Suppressor macrophage treated with lipopolysaccharide for 1 hour (primary cell): ENCODE measurements at regions not wholly inside any gene's neighbourhood (a gene's known extent, or its start where the extent isn't known, plus 50 kb on each side); places are given as distances from the start of the nearest gene placed in this dataset.
"Not testable (repeated sequence)": the region's sequence is repeated elsewhere in the genome, so short reads cannot be mapped to it uniquely, and the experiment has no call there.

Experiments
- DNase-seq, 3 donors: peaks; one replicate each; pipeline ENCODE4 v3.0.0-alpha.2; 2020 to 2022

- no peak for DNase-seq
These were observed 196.3 kb upstream of the NFIA start for GRCh38 chr1:60886090-60886489.

DNA sequence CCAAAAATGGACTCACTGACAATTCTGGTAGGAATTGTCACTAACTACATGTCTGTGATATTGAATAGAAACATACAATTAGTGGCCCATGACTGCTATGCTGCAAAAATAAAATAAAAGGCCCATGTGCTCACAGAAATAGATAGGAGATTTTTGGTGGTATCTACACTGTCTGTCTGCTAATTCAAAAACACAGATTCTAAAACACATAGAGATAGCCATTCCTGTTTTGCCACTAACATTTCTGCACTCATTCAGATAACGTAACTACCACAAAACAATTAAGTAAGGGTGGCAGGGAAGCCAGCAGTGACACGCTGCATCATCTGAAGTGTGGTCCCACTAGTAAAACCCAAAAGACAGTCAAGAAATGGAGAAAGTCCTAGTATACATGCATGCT lies 202.2 kb upstream of the NFIA start:
- DNase-seq = no peak

DNA sequence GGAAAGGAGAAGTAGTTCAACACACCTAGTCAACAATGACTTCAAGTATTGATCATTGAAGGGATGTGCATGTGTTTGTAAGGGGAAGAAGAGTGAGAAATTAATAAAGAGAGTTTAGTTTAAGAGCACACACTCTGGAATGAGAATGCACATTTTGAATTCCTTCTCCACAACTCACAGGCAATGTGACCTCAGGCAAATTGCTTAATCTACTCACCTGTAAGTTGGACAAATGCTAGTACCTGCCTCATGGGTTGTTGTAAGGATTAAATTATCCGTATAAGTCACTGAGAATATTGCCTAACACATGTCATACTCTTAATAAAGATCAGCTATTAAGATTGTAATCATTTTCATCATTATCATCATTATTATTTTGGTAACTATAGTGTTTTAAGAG lies 204.0 kb upstream of the NFIA start:
- no peak for DNase-seq

GRCh38 chr1:60877376-60877775 lies 205.0 kb upstream of the NFIA start:
- no peak for DNase-seq

DNA sequence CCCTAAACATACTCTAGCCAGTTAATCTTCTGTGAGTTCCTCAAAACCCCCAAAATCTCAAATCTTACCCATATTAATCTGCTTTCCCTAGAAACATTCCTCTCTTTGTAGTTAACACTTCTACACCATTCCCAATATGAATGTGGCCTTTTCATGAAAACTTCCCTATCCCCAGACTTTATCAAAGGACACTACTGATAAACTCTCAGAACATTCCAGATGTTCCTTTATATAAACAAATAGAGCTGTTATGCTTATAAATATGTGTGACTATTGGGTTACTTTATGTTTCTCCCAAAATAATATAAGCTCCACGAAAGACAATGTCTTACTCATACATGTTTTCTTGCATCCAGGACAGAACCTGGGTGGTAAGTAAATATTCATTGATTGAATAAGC lies 205.4 kb upstream of the NFIA start:
- DNase-seq = no peak

GRCh38 chr1:60875138-60875537 lies 207.2 kb upstream of the NFIA start:
- no peak for DNase-seq

GRCh38 chr1:60874718-60875117 lies 207.6 kb upstream of the NFIA start:
- DNase-seq = peak; percentile 84 to 87 (median 85)

- not testable (repeated sequence) for DNase-seq
These were observed 209.0 kb upstream of the NFIA start for GRCh38 chr1:60873396-60873795.

- DNase-seq = no peak
These were observed 209.8 kb upstream of the NFIA start for GRCh38 chr1:60872426-60873054.

DNA sequence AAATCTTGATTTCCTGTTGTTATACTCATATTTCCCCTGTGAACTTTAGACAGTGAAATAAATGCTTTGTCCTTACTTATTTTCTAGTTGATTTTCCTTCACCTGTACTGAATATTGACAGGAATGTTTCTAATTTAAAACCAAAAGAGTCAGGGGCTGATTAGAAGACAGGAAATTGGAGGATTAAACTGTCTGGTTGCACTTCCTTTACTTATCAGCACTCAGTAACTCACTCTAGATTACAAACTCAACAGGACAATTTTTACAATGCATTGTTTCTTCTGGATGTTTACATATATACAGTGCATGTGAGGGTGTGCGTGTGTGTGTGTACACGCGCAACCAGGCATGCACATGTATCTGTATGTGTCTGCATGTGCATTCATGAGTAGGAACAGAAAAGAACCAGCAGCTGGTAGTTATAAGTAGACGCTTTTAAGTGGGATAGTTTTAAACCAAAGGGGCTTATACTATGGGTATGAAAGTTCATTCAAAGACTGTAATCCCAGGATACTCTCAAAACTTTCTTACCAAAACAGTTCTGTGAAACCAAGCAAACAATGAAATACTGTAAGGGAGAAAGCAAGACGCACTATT lies 212.0 kb upstream of the NFIA start:
- no peak for DNase-seq

GRCh38 chr1:60868901-60869663 lies 213.3 kb upstream of the NFIA start:
- DNase-seq = no peak

- DNase-seq = no peak
These were observed 214.6 kb upstream of the NFIA start for GRCh38 chr1:60867782-60868181.

DNA sequence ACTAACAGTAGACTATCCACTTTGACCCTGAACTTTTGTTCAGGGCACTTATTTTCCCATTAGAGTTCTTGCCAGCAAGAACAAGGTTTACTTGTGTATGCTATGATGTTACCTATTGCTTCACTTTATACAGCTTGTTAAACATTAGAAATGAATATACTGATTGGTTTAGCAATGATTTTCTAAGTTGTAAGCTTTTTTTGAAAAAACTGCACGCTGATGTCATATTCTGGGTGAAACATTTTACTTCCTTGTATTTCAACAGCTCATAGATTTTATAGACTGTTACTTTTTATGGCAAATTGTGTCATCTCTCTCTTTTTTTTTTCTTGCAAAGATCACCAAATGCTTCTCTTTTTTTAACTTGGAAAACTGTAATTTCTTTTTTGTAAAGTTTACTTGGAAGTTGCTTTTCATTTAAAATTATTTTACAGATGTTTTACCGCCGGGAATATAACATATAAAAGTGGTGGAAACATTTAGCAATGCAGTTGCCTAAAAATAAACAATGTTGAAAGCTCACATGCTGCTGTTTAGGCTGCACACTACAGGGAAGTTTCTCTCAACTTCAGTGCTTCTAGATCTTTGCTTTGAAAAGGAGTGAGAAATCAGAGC lies 215.3 kb upstream of the NFIA start:
- peak; percentile 59 to 90 (median 87) for DNase-seq

DNA sequence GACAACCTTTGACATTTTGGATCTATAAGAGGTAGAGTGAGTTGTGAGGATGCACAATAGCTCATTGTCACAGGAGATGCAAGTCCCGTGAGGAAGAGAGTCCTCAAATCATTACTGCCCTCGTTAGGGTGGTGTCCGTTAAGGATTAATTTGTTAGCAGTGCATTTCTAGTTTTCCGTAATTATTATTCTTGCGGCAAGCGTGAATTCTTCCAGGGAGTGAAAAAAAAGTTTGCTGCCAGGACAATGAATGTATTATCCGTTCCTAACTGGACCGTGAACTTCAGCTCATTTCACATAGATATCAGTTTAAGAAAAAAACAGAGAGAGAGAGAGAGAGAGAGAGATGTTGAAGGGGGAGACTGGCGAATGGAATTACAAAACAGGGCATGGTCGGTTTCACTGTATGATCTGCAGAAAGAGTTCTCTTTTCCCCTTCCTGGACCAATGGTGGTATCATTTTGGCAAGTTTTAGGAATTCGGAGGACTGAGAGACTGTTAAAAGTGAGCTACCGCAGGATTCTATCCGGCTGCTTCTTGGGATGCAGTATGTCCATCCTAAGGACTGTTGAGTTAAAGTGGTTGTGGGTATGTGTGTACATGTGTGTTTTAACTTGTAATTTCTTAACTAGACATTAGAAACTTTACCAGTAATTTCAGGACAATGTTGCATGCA lies 216.0 kb upstream of the NFIA start:
- DNase-seq = no peak

GRCh38 chr1:60865166-60865565 lies 217.2 kb upstream of the NFIA start:
- no peak for DNase-seq

DNA sequence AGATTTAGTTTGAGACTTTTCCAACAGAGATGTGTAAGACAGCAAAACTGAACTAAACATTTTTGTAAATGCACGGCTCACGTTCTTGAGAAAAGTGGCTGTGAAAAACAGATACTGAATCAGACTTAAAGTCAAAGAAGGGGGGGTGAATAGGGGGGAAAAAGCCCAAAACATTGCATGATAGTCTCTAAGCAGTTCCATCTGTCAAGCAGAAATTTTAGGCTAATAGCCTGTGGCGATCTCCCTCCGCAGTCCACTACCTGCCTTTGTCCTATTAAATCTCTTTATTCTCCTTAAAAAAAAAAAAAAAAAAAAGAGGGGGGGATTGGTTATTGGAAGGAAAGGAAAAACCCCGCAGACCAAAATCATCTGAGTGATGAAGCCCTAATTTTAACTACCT lies 217.6 kb upstream of the NFIA start:
- DNase-seq = no peak

GRCh38 chr1:60863131-60863530 lies 219.2 kb upstream of the NFIA start:
- no peak for DNase-seq

GRCh38 chr1:60861961-60862567 lies 220.3 kb upstream of the NFIA start:
- DNase-seq = no peak

DNA sequence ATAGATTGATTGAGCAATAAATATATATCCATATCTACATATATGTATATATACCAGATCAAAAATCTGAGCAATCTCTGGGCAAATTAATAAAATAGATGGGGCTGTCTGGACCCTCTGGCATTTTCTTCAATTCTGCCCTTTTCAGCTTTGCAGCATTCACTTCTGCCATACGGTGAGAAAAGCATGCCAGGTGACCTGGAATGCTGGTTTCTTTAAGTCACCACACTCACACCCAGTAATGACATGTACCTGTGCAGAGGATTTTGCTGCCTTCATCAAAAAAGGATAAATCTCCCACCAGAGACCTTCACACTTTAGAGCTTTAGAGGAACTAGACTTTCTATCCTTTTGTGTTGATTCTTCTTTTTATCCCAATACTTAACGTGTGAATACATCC lies 223.2 kb upstream of the NFIA start:
- DNase-seq = no peak

DNA sequence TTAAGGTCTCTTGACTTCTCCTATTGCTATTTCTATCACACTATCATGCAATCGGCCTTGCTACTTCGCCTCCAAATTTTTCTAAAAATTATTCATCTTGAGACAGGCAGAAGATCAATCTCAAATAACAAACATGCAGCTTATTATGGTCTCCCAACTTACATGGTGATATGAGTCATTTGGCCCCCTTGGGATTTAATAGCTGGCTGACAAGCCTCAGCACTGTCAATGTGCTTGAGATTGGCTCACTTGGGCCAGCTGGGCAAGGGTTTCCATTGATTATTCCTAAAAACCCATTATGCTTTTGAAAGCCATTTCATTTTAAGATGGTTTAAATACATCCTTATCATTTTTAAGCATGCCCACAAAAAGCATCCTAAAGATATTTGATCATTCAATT lies 224.5 kb upstream of the NFIA start:
- DNase-seq = no peak

DNA sequence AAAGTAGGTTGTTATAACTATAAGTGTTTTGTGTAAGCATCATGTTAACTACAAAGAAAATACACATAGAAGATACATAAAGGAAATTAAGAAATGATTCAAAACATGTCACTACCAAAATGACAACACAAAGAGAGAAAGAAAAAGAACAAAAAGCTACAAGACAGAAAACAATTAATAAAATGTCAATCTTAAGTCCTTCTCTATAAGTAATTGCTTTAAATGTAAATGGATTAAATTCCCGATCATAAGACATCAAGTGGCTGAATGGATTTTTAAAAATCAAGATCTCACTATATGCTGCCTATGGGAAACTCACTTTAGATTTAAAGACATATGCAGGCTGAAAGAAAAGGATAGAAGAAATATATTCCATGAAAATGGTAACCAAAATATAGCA lies 232.3 kb upstream of the NFIA start:
- no peak for DNase-seq

GRCh38 chr1:60849401-60849800 lies 233.0 kb upstream of the NFIA start:
- DNase-seq = no peak
